ENCODE measurements at regions not wholly inside any gene's neighbourhood (a gene's known extent, or its start where the extent isn't known, plus 50 kb on each side); places are given as distances from the start of the nearest gene placed in this dataset.

- DNase-seq (ENCODE audit: low spot score) = no peak
- TF ChIP-seq, protein P1, sequence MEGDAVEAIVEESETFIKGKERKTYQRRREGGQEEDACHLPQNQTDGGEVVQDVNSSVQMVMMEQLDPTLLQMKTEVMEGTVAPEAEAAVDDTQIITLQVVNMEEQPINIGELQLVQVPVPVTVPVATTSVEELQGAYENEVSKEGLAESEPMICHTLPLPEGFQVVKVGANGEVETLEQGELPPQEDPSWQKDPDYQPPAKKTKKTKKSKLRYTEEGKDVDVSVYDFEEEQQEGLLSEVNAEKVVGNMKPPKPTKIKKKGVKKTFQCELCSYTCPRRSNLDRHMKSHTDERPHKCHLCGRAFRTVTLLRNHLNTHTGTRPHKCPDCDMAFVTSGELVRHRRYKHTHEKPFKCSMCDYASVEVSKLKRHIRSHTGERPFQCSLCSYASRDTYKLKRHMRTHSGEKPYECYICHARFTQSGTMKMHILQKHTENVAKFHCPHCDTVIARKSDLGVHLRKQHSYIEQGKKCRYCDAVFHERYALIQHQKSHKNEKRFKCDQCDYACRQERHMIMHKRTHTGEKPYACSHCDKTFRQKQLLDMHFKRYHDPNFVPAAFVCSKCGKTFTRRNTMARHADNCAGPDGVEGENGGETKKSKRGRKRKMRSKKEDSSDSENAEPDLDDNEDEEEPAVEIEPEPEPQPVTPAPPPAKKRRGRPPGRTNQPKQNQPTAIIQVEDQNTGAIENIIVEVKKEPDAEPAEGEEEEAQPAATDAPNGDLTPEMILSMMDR (IDR thresholded peaks at IDR 0.05) = no peak
- TF ChIP-seq POLR2A (IDR thresholded peaks at IDR 0.05) (no peak), POLR2AphosphoS5 (IDR thresholded peaks at IDR 0.05) (no peak)
- Histone ChIP-seq H3K27ac (no peak overlapping the region), H3K4me3 (no peak overlapping the region), H3K27me3 (replicated peaks; ENCODE audit: insufficient read depth) (no peaks in the 10 kb centered on the region), H3K9me3 (no peaks in the 10 kb centered on the region), H3K36me3 (no peaks in the 10 kb centered on the region), H3K4me1 (replicated peaks) (no peaks in the 10 kb centered on the region)
- intact Hi-C loops (cut with DNase I) = no loop called here
- 67% methylated on average over 1 of the region's 1 CpG for WGBS
Measured at GRCh38 chr1:221911714-221912113, 169.8 kb upstream of the DUSP10 start.

GRCh38 chr1:221910222-221910621 is 168.3 kb upstream of the DUSP10 start:
- no peak overlapping the region for H3K4me3 ChIP-seq
- H3K27ac ChIP-seq = no peak overlapping the region
- H3K36me3 ChIP-seq = no peaks in the 10 kb centered on the region
- TF ChIP-seq POLR2A (IDR thresholded peaks at IDR 0.05) = no peak
- TF ChIP-seq, protein P1 (IDR thresholded peaks at IDR 0.05) = no peak
- DNase-seq (ENCODE audit: low spot score) = no peak
- no peaks in the 10 kb centered on the region for H3K4me1 ChIP-seq (replicated peaks)
- WGBS = 75% methylated on average over 4 of the region's 4 CpGs
- intact Hi-C loops (cut with DNase I) = no loop called here
- H3K27me3 ChIP-seq (replicated peaks; ENCODE audit: insufficient read depth) = no peaks in the 10 kb centered on the region
- H3K9me3 ChIP-seq = no peaks in the 10 kb centered on the region

- no peak for DNase-seq (ENCODE audit: low spot score)
- Histone ChIP-seq H3K9me3 (no peaks in the 10 kb centered on the region), H3K36me3 (no peaks in the 10 kb centered on the region), H3K4me3 (no peak overlapping the region), H3K27me3 (replicated peaks; ENCODE audit: insufficient read depth) (no peaks in the 10 kb centered on the region), H3K27ac (no peak overlapping the region), H3K4me1 (replicated peaks) (no peaks in the 10 kb centered on the region)
- TF ChIP-seq, protein P1 (IDR thresholded peaks at IDR 0.05) = no peak
- TF ChIP-seq POLR2A (IDR thresholded peaks at IDR 0.05) = no peak
- TF ChIP-seq POLR2AphosphoS5 (IDR thresholded peaks at IDR 0.05) = no peak
- intact Hi-C loops (cut with DNase I) = no loop called here
- 73% methylated on average over 4 of the region's 4 CpGs for WGBS
Measured at GRCh38 chr1:221908573-221908972, 166.7 kb upstream of the DUSP10 start.

DNA sequence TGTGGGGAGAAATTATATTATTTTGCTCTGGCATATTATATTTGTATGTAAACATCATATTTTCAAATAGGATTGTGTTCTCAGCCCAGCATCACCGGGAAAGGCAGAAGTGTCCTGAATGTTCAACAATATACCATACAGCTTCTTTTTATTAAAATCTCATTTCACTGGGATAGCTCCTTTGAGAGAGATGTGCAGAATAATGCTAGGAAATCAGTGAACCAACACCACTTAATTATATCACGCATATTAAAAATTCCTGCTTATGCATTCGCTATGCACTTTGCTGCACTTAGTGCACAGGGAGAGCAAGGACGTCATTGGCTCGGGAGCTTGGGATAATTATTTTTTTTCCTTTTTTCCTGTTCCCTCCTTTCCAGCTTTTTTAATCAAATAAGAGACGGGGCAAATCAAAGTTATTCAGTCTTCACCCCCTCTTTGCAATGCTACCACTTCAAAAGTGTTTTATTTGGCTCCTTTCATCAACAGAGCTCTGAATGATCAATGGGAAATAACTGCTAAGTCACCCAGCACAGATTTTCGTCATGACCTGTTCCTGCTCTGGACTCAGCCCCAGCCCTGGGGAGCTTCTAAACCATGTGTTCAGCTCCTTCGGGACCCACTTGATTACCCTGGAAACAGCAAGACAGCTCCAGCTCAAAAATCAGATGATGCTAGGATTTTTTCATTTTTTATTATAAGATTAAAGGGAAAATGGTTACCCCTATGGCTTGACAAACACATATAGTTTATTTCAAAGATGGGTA is 165.5 kb upstream of the DUSP10 start:
- H3K4me1 ChIP-seq (replicated peaks) = no peaks in the 10 kb centered on the region
- no peaks in the 10 kb centered on the region for H3K9me3 ChIP-seq
- no peaks in the 10 kb centered on the region for H3K27me3 ChIP-seq (replicated peaks; ENCODE audit: insufficient read depth)
- H3K27ac ChIP-seq = no peak overlapping the region
- DNase-seq (ENCODE audit: low spot score) = no peak
- H3K4me3 ChIP-seq = no peak overlapping the region
- H3K36me3 ChIP-seq = no peaks in the 10 kb centered on the region
- TF ChIP-seq POLR2AphosphoS5 (IDR thresholded peaks at IDR 0.05) (no peak), POLR2A (IDR thresholded peaks at IDR 0.05) (no peak)
- TF ChIP-seq, protein P1 (IDR thresholded peaks at IDR 0.05) = no peak
- intact Hi-C loops (cut with DNase I) = no loop called here
- 84% methylated on average over 8 of the region's 8 CpGs for WGBS

DNA sequence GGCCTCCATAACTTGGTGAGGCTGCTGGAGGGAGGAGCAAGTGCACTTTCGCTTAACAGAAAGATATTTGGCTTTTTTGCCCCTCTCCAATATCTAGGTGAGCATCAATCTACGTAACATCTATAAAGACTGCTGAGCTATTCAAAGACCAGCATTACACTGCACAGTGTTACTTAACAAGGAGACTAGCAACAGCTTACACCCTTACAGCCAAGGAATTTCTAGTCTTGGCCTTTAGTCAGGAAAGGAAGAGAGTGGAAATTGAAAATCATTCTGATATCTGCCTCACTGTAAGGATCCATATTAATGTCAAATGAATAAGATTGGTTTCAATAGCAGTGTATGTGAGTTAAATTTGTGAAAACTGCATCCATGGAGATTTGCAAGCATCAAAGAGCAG is 163.9 kb upstream of the DUSP10 start:
- H3K36me3 ChIP-seq = no peaks in the 10 kb centered on the region
- H3K27ac ChIP-seq = no peak overlapping the region
- no peaks in the 10 kb centered on the region for H3K27me3 ChIP-seq (replicated peaks; ENCODE audit: insufficient read depth)
- no peak overlapping the region for H3K4me3 ChIP-seq
- no peaks in the 10 kb centered on the region for H3K9me3 ChIP-seq
- no peaks in the 10 kb centered on the region for H3K4me1 ChIP-seq (replicated peaks)
- intact Hi-C loops (cut with DNase I) = no loop called here
- TF ChIP-seq, protein P1 (IDR thresholded peaks at IDR 0.05) = no peak
- TF ChIP-seq POLR2AphosphoS5 (IDR thresholded peaks at IDR 0.05) (no peak), POLR2A (IDR thresholded peaks at IDR 0.05) (no peak)
- 41% methylated on average over 2 of the region's 2 CpGs for WGBS
- DNase-seq (ENCODE audit: low spot score) = no peak

Data from prostate gland (tissue), 2 donors.